Skeletal muscle tissue (tissue), 3 donors: ENCODE measurements at regions not wholly inside any gene's neighbourhood (a gene's known extent, or its start where the extent isn't known, plus 50 kb on each side); places are given as distances from the start of the nearest gene placed in this dataset.

Source experiments
- H3K27ac ChIP-seq: one replicate; pipeline ENCODE4 v1.7.0; 2013; ENCODE audit warnings: mild to moderate bottlenecking, low read depth, low read length, inconsistent platforms
- H3K27me3 ChIP-seq, 3 donors: one replicate each; pipeline ENCODE4 v1.7.0; 2013; ENCODE audit warnings: low read length in 3 of 3; ENCODE audit not compliant: control insufficient read depth in 3 of 3, insufficient read depth in 3 of 3
- H3K36me3 ChIP-seq, 3 donors: one replicate each; pipeline ENCODE4 v1.7.0; 2013; ENCODE audit warnings: low read length in 3 of 3; ENCODE audit not compliant: control insufficient read depth in 3 of 3, insufficient read depth in 3 of 3
- H3K4me1 ChIP-seq, 3 donors: one replicate each; pipeline ENCODE4 v1.7.0; 2013; ENCODE audit warnings: low read length in 3 of 3, mild to moderate bottlenecking in 3 of 3; ENCODE audit not compliant: control insufficient read depth in 3 of 3, insufficient read depth in 3 of 3
- H3K4me3 ChIP-seq, 3 donors: one replicate each; pipeline ENCODE4 v1.7.0; 2013; ENCODE audit warnings: low read length in 3 of 3
- H3K9ac ChIP-seq, 3 donors: one replicate each; pipeline ENCODE4 v1.7.0; 2013; ENCODE audit warnings: low read length in 3 of 3, mild to moderate bottlenecking in 3 of 3, moderate library complexity in 2 of 3, low read depth in 1 of 3
- H3K9me3 ChIP-seq, 3 donors: one replicate each; pipeline ENCODE4 v1.7.0; 2013; ENCODE audit warnings: low read length in 3 of 3; ENCODE audit not compliant: control insufficient read depth in 3 of 3
- donor health status: Osteomylitis.

DNA sequence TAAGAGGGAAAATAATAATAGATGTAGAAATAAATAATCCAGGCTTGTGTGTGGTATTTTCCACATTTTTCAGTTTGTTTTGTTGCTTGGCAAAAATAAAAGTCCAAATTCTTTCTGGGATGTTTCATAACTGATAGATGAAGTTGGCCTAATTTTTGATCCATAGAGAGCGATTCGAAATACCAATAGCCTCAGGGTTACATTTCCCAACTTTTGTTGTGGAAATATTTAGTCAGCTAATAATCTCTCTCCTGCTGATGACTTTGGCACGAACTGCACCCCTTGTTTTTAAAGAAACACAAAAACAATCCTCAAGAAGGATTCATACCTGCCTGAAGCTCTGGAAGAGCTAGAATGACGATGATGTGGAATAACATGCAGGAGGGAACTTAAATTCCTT, 483.2 kb downstream of the ADRA2A start:
- Histone ChIP-seq H3K36me3 (no peaks in the 10 kb centered on the region), H3K9me3 (no peaks in the 10 kb centered on the region), H3K27me3 (no peaks in the 10 kb centered on the region), H3K4me3 (no peak overlapping the region), H3K9ac (no peak overlapping the region), H3K27ac (no peak overlapping the region), H3K4me1 (no peaks in the 10 kb centered on the region)

DNA sequence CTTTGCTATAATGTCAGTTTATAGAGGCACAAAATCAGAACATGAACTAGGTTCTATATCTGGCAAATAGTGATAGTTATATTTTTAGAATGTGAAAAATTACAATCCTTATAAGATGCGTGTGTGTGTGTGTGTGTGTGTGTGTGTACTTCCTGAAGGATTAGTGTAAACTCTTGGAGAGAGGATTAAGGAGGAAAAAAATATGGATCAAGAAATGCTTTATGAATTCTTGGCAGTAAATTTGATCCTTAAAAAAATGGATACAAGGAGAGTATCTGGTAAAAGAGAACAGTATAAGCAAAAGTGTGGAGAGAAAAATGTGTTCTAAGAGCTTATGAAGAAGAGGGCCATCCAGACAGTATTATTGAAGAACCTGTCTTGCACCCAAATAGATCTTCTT, 484.3 kb downstream of the ADRA2A start:
- Histone ChIP-seq H3K9me3 (no peaks in the 10 kb centered on the region), H3K36me3 (no peaks in the 10 kb centered on the region), H3K27ac (no peak overlapping the region), H3K9ac (no peak overlapping the region), H3K4me1 (no peaks in the 10 kb centered on the region), H3K27me3 (no peaks in the 10 kb centered on the region), H3K4me3 (no peak overlapping the region)

GRCh38 chr10:111565542-111565941, 488.7 kb downstream of the ADRA2A start:
- no peaks in the 10 kb centered on the region for H3K27me3 ChIP-seq
- no peaks in the 10 kb centered on the region for H3K36me3 ChIP-seq
- H3K4me1 ChIP-seq = no peaks in the 10 kb centered on the region
- no peak overlapping the region for H3K4me3 ChIP-seq
- no peak overlapping the region for H3K9ac ChIP-seq
- H3K27ac ChIP-seq = no peak overlapping the region
- no peaks in the 10 kb centered on the region for H3K9me3 ChIP-seq

GRCh38 chr10:111578076-111578475, 501.2 kb downstream of the ADRA2A start:
- no peaks in the 10 kb centered on the region for H3K4me1 ChIP-seq
- H3K27ac ChIP-seq = no peak overlapping the region
- no peak overlapping the region for H3K4me3 ChIP-seq
- H3K9ac ChIP-seq = no peak overlapping the region
- no peaks in the 10 kb centered on the region for H3K36me3 ChIP-seq
- no peaks in the 10 kb centered on the region for H3K27me3 ChIP-seq
- H3K9me3 ChIP-seq = no peaks in the 10 kb centered on the region

GRCh38 chr10:111579473-111579872, 502.6 kb downstream of the ADRA2A start:
- no peak overlapping the region for H3K9ac ChIP-seq
- H3K4me3 ChIP-seq = no peak overlapping the region
- H3K4me1 ChIP-seq = no peaks in the 10 kb centered on the region
- no peak overlapping the region for H3K27ac ChIP-seq
- no peaks in the 10 kb centered on the region for H3K36me3 ChIP-seq
- no peaks in the 10 kb centered on the region for H3K9me3 ChIP-seq
- H3K27me3 ChIP-seq = no peaks in the 10 kb centered on the region

- no peak overlapping the region for H3K27ac ChIP-seq
- no peaks in the 10 kb centered on the region for H3K36me3 ChIP-seq
- H3K27me3 ChIP-seq = no peaks in the 10 kb centered on the region
- no peak overlapping the region for H3K4me3 ChIP-seq
- H3K9ac ChIP-seq = no peak overlapping the region
- no peaks in the 10 kb centered on the region for H3K4me1 ChIP-seq
- H3K9me3 ChIP-seq = no peaks in the 10 kb centered on the region
Observed at GRCh38 chr10:111590703-111591102, 513.9 kb downstream of the ADRA2A start.

- Histone ChIP-seq H3K4me1 (no peaks in the 10 kb centered on the region), H3K9ac (no peak overlapping the region), H3K36me3 (no peaks in the 10 kb centered on the region), H3K27ac (no peak overlapping the region), H3K27me3 (no peaks in the 10 kb centered on the region), H3K9me3 (no peaks in the 10 kb centered on the region), H3K4me3 (no peak overlapping the region)
Observed at GRCh38 chr10:111593578-111593977, 516.7 kb downstream of the ADRA2A start.

- no peaks in the 10 kb centered on the region for H3K4me1 ChIP-seq
- H3K9me3 ChIP-seq = no peaks in the 10 kb centered on the region
- H3K27ac ChIP-seq = no peak overlapping the region
- no peak overlapping the region for H3K9ac ChIP-seq
- no peaks in the 10 kb centered on the region for H3K36me3 ChIP-seq
- no peaks in the 10 kb centered on the region for H3K27me3 ChIP-seq
- no peak overlapping the region for H3K4me3 ChIP-seq
Observed at GRCh38 chr10:111595173-111595572, 518.3 kb downstream of the ADRA2A start.

DNA sequence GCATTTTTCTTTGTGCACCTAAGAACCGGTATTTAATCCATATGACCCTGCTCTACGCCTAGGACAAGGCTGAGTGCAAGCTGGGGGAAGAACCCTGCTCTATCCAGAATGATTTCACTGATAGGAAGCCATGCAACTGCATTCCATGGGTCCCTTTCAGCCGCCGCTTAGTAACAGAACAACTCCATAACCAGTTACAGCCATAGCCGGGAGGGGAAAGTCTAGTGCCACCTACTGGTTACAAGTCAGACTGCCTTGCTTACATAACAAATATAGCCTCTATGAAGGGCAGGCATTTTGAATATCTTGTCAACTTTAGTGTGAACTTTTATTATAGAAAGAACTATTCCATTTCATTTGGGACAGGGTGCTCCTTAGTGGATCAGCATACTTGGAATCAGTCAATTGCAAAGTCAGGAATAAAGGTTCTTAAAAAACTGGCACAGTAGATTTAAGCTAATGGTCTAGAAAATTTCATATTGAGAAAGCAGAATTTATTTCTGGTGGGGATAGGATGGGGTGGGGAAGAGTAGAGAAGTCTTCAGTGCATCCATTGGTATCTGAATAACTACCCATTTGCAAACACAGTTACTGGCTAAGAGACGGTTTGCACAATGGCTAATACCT, 521.7 kb downstream of the ADRA2A start:
- no peaks in the 10 kb centered on the region for H3K36me3 ChIP-seq

DNA sequence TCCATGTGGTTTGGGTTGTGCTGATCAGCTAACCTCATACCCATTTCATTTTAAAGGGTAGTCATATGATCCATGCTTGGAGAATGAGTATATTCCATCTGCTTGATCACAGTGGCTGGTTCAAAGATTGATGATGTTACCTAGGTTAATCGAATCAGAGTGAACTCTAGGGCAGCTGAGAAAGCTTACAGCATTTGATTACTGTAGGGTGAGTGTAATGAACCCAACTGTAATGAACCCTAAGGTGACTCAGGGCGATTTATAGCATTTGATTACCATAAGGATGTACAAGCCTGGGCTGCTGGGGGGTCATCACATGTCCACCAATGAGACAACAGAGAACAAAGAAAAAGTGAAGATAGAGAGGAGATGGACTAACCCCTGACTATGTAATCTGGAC, 523.1 kb downstream of the ADRA2A start:
- no peak overlapping the region for H3K4me3 ChIP-seq

More for the DNA sequence above, 521.7 kb downstream of the ADRA2A start:
- no peaks in the 10 kb centered on the region for H3K27me3 ChIP-seq
- no peak overlapping the region for H3K4me3 ChIP-seq
- H3K4me1 ChIP-seq = no peaks in the 10 kb centered on the region
- H3K27ac ChIP-seq = no peak overlapping the region
- no peak overlapping the region for H3K9ac ChIP-seq
- no peaks in the 10 kb centered on the region for H3K9me3 ChIP-seq

DNA sequence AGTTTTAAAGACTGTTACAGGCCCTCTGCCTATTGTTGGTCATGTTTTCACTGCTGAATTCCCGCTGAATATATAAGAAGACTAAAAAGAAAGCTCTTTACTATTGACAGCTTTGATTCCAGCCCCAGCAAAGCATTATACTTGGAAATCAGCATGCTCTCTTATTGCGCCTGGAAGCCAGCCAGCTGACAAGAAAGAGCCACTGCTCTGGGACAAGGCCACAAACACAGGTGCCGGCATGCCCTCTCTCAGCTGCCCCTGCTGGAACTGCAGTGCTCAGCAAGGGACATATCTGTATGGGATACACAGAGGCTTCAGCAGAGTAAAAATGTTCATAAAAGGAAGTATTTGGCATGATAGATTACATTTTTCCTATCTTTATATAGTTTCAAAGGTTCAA, 523.9 kb downstream of the ADRA2A start:
- H3K9me3 ChIP-seq = no peaks in the 10 kb centered on the region
- no peak overlapping the region for H3K9ac ChIP-seq
- no peak overlapping the region for H3K27ac ChIP-seq
- H3K36me3 ChIP-seq = no peaks in the 10 kb centered on the region
- H3K4me1 ChIP-seq = no peaks in the 10 kb centered on the region
- no peak overlapping the region for H3K4me3 ChIP-seq
- no peaks in the 10 kb centered on the region for H3K27me3 ChIP-seq

More for the DNA sequence above, 523.1 kb downstream of the ADRA2A start:
- Histone ChIP-seq H3K27me3 (no peaks in the 10 kb centered on the region), H3K9ac (no peak overlapping the region), H3K4me1 (no peaks in the 10 kb centered on the region), H3K9me3 (no peaks in the 10 kb centered on the region), H3K36me3 (no peaks in the 10 kb centered on the region), H3K27ac (no peak overlapping the region)
